Iris pigment epithelial cell (primary cell): ENCODE measurements at regions not wholly inside any gene's neighbourhood (a gene's known extent, or its start where the extent isn't known, plus 50 kb on each side); places are given as distances from the start of the nearest gene placed in this dataset.
A peak's percentile ranks its signal among the peaks of the same experiment; 100 is the strongest.

Experiments
- DNase-seq: peaks from one replicate; pipeline ENCODE4 v3.0.0-alpha.2; 2011; ENCODE audit warnings: low read depth

DNA sequence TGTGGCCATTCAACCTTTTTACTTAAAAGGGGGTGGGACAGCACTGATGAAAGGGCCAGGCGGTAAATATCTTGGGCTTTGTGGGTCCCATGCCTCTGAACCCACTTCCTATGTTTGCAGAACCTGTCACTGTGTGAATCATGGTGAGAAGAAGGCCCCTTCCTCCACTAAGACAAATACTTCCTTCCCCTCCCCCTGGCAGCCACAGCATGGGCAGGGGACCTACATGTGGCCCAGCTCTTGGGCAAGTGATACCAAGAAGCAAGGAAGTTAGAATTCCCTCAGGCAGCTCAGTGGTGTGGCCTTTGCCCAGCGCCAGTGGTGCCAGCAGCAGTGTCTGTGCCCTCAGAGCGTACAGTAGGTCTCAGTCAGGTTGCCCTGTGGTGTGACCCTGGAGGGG is 168.6 kb downstream of the TRIM33 start:
- no peak for DNase-seq

- peak; percentile 33 for DNase-seq
Measured at GRCh38 chr1:114341856-114342255, 169.1 kb downstream of the TRIM33 start.

DNA sequence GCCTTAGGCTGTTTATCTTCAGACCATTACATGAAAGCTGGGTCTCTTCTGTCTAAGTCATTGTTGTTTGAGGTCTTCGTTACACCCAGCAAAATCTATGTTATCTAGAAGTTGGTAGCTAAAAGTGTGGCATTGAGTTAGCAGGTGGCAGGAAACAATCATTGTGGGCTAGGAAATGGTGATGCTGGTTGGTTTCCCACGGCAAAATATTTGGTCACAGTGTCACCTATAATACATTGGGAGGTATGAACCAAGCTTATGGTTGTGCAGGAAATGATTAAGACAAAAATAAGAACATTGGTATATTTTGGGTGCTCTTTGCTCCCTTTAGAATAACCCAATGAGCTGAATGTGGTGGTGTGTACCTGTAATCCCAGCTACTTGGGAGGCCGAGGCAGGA is 169.7 kb downstream of the TRIM33 start:
- DNase-seq, result no peak

DNA sequence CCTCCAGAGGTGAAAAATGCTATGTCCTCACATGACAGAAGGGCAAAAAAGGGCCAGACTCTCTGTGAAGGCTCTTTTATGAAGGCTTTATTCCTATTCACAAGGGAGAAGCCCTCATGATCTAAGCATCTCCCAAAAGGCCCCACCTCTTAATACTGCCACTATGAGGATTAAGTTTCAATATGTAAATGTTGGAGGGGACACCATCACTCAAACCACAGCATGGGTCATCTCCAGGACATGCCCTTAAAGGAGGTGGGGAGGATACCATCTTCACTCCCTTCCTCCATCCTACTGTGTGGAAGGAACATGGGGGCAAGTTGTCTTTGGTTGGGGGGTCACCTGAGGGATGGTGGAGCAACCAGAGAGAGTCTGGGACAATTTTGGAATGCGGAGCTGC is 170.1 kb downstream of the TRIM33 start:
- no peak for DNase-seq

GRCh38 chr1:114339379-114339778 is 171.6 kb downstream of the TRIM33 start:
- DNase-seq, result no peak

DNA sequence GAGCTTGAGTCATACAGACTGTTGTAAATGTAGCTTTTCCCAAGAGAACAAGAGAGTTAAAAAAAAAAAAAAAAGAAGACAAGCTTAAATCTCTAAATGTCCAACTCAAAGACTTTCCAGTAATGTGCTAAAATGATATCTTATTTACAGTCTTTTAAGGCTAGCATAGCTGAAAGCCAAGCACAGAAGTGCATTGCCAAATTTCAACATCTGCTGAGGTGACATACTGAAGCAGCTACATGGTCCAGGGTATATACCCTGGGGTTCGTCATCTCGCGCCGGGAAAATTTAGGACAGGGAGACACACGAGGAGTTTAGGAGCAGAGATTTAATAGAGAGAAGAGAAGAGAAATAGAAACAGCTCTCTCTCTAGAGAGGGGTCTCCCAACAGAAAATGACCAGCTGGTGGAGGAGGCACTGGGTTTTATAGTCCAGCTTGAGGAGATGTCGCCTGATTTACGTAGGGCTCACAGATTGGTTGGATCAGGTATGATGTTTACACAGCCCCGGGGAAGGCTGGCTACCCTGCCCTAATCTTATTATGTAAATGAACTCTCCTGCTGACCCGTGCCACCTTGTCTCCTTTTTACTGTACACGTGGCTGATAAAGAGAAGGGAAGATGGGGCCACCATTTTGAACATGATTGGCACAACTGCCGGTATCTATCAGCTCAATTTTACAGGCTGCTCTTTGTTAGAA is 172.7 kb downstream of the TRIM33 start:
- DNase-seq, result no peak

DNA sequence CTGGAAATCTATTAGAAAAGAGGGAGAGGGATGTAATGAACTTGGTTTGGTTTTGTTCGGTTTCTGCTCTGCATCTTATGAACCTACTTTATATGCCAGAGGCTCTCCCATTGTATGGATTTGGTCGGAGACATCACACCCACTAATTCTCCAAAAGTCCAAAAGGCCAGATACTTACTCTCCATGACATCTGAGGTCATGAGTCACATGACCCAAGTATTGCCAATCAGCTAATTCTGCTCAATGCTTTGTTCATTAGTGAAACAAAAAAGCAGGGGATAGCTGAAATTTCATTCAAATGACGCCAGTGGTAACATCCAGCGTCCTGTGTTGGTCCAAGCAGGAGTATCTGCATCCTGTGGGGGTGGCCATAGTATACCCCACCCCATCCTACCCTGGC is 173.6 kb downstream of the TRIM33 start:
- no peak for DNase-seq

DNA sequence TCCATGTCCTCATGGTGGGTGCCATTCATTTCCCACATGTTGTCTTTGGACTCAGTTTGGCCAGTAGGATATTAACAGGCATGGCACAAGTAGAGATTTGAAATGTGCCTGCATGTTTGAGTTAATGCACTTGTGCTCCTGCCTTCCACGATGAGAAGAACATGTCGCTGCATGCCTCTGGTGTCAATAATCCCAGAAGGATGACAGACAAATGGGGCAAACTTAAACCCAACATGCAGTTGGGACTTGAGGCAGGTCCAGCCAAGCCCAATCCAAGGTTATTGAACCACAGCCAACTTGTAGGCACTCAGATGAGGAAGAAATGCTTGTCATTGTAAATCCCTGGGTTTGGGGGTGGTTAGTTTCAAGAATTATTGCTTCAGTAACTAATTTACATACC is 174.6 kb downstream of the TRIM33 start:
- DNase-seq, result no peak

DNA sequence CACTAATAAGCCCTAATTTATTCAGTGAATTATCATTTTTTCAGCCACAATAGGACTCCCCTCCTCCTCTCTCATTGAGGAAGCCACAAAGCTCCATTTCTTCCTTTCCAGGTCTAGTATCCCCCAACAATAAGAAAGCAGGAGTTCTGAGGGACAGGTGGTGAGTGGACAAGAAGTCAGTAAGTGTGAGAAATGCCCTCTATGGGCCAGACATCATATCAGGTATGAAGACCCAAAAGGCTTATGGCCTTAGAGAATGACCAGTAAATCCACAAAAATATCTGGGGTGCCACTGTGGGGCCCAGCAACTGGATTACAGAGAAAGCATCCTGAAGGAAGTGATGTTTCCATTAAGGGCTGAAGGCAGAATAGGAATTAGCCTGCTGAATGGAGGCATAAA is 175.7 kb downstream of the TRIM33 start:
- no peak for DNase-seq

DNA sequence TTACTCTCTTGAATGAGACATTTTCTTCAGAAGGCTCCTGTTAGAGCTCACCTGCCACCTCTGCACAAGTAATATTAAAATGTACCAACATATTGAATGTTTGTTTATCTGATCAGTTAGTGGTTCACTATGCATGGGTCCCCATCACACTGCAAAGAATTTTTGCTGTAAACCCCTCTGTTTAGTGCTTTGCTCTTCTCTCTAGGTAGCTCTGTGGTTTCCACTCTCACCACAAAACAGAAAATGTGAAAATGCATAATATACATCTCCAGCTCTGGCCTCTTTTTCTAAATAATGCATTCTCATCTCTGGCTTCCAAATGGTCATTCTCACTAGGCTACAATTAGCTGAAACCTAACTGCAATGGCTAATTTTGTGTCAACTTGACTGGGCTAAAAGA is 176.7 kb downstream of the TRIM33 start:
- DNase-seq, result no peak

DNA sequence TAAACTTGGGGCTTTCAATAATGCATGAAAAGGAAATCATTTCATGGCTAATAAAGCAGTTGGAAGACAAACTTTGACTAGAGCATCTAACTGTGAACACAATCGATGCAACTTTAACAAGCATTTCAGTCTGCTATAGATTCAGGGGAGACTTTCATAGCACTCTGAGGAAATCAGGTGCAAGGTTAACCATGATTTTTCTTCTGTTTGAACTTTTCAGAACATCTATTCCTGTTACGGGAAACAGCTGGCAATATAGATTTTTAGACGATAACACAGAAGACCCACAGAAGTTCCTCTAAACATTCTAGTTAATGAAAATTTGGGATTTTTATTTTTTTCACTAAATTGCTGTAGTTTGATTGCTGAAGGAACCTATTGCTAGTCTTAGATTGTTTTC is 177.3 kb downstream of the TRIM33 start:
- DNase-seq, result no peak

- DNase-seq, result no peak
Measured at GRCh38 chr1:114331936-114332335, 178.3 kb upstream of the SYT6 start.

DNA sequence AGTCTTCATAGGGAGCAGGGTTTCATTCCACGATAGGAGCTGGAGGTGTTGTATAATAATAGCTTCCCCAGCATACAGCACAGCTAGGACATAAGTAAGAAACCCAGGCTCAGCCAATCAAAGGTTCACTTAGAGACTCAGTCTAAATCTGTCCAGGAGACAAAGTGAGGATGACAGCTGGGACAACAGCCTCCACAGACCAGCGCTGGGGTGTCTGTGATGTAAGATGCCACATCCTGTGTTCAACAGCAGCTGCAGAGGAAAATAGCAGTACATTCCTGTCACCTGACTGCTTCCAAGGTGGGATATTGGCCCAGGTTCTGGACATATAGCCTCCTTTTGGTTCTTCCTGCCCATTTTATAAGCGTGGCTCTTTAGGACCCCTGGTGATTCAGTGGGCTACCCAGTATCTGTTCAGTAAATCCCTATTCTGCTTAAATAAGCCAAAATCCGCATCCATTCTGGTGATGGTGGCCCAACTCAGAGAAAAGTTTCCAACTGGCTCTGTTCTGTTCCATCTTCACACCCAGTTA is 176.8 kb upstream of the SYT6 start:
- DNase-seq, result no peak

DNA sequence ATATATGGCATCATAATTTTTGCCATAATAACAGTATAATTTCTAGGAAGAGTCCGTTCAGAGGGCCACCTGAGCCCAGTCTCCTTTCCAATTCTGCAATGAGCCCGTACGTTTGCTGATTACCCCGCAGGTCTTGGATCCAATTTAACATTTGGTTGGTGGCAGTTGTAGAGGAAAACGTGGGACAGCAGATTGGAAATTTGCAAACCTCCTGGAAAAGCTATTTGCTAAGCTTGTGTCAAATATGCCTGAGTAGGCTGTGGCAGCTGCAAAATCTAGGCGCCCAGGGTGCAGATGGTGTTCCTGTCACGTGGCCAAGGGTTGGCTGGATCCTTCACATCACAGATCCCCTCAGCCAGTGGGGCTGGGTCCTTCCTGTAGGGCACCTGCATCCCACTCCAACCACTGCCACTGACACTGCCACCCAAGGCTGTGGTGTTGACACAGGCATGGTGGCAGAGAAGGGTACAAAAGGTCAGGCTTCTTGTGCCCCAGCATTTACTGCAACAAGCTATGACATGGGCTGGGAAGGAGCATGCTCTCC is 174.8 kb upstream of the SYT6 start:
- DNase-seq, result no peak

- no peak for DNase-seq
Measured at GRCh38 chr1:114324662-114324965, 170.9 kb upstream of the SYT6 start.

DNA sequence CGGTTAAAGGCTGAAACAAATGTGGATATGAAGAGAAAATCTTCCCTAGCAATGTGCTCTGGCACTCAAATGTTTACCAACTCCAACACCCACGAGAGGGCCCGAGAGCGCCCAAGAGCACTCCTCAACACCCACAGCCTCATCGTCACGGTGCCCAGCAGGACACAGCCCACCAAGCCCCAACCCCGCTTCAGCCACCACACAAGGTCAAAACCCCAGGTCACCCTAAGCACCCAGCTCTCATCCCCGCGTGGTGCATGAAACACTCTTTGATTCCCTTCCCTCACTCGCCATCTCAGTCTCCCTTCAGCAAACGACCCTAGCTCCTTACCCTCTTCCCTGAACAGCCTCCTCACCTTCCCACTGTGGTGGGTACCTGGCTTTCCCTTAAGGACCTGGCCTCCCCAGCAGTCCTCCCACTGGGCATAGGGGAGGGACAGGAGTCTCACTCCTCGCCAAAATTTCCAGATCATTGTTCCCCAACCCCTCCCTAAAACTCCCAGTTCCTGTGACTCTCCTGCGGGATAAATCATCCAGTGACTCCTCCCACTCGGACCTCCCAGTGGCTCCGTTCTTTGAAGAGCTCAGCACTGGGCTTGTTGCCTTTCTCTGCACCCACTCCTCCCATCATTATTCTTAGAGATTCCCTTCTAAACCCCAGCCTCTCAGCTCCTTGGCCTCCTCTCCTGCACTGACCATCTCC is 170.4 kb upstream of the SYT6 start:
- no peak for DNase-seq

GRCh38 chr1:114322734-114323133 is 169.1 kb upstream of the SYT6 start:
- no peak for DNase-seq

GRCh38 chr1:114322207-114322606 is 168.5 kb upstream of the SYT6 start:
- no peak for DNase-seq

GRCh38 chr1:114320586-114320985 is 166.9 kb upstream of the SYT6 start:
- peak; percentile 74 for DNase-seq

- peak; percentile 22 for DNase-seq
Measured at GRCh38 chr1:114319418-114319817, 165.7 kb upstream of the SYT6 start.

DNA sequence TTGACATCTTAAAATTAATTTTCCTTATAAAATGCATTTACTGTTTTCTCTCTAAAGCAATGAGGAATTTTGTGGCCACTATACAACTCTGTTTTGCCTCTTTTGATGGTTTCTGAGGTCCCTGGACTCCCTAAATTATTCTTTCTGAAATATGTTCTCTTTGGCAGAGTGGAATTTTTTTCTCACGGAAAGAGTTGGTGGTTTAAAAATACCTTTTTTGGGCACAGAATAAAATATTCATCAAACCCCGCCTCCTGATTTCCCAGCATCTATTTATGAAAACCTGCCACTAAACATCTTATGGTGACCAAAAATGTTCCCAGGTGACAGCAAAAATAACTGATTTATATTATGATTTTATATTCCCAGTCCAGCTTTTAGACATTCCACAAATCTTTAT is 165.3 kb upstream of the SYT6 start:
- no peak for DNase-seq

GRCh38 chr1:114316204-114316603 is 162.5 kb upstream of the SYT6 start:
- no peak for DNase-seq

- DNase-seq, result no peak
Measured at GRCh38 chr1:114315631-114316030, 162.0 kb upstream of the SYT6 start.

- no peak for DNase-seq
Measured at GRCh38 chr1:114314576-114314975, 160.9 kb upstream of the SYT6 start.
